IMR-90 (cell line): ENCODE measurements at regions not wholly inside any gene's neighbourhood (a gene's known extent, or its start where the extent isn't known, plus 50 kb on each side); places are given as distances from the start of the nearest gene placed in this dataset.

Experiments
- ATAC-seq: fragments of 200-7000 bp; cut with Tn5 transposase; 2 replicates; pipeline ENCODE4 v1.9.1; 2020; ENCODE audit warnings: low read depth, mild to moderate bottlenecking, moderate library complexity
- BruUV-seq: library from RNA; stranded (reverse); fragments of 400-500 nt; replicated peaks from 2 replicates; lab custom pipeline; 2021; lab: Mats Ljungman, UMichigan
- CTCF ChIA-PET: fragments of 300-600 bp; formaldehyde crosslinking; extraction: SDS; loops from one replicate; lab custom pipeline; 2021; ENCODE audit warnings: antibody characterized with exemption; lab: Yijun Ruan, JAX
- POLR2A ChIA-PET: fragments of 300-600 bp; sonication (Branson Sonifier 250); formaldehyde crosslinking; loops from one replicate; lab custom pipeline; 2022; ENCODE audit warnings: antibody characterized with exemption; ENCODE audit not compliant: unreplicated experiment; lab: Charles Lee
- DNase-seq: peaks from one replicate; pipeline ENCODE4 v3.0.0; 2013
- H2AFZ ChIP-seq: replicated peaks from 2 replicates; pipeline ENCODE3; 2013; ENCODE audit warnings: low read length, mild to moderate bottlenecking; ENCODE audit not compliant: poor library complexity
- H2AK5ac ChIP-seq: 2 replicates; pipeline ENCODE4 v1.6.1; 2013; ENCODE audit warnings: low read depth, low read length, inconsistent platforms
- H2AK9ac ChIP-seq: replicated peaks from 2 replicates; pipeline ENCODE3; 2013; ENCODE audit warnings: mild to moderate bottlenecking, low read depth, low read length, moderate library complexity; ENCODE audit not compliant: poor library complexity
- H2BK120ac ChIP-seq: 2 replicates; pipeline ENCODE4 v1.6.1; 2013; ENCODE audit warnings: low read depth, low read length, inconsistent platforms
- H2BK15ac ChIP-seq: 3 replicates; pipeline ENCODE4 v1.6.1; 2013; ENCODE audit warnings: low read depth, low read length, inconsistent platforms
- H2BK20ac ChIP-seq: 2 replicates; pipeline ENCODE4 v1.6.1; 2013; ENCODE audit warnings: low read depth, mild to moderate bottlenecking, inconsistent platforms, low read length, moderate library complexity
- H2BK5ac ChIP-seq: 2 replicates; pipeline ENCODE4 v1.6.1; 2013; ENCODE audit warnings: mild to moderate bottlenecking, low read depth, low read length, inconsistent platforms; ENCODE audit not compliant: poor library complexity, severe bottlenecking
- H3K14ac ChIP-seq: replicated peaks from 2 replicates; pipeline ENCODE4 v1.6.1; 2013; ENCODE audit warnings: low read depth, low read length, inconsistent platforms
- H3K18ac ChIP-seq: 2 replicates; pipeline ENCODE4 v1.6.1; 2013; ENCODE audit warnings: low read depth, low read length, control low read depth
- H3K23ac ChIP-seq: 2 replicates; pipeline ENCODE4 v1.6.1; 2013; ENCODE audit warnings: low read depth, low read length, inconsistent platforms
- H3K27ac ChIP-seq: 2 replicates; pipeline ENCODE4 v1.5.1; 2013; ENCODE audit warnings: mild to moderate bottlenecking, control low read depth, low read length; ENCODE audit not compliant: insufficient read depth
- H3K27me3 ChIP-seq: 2 replicates; pipeline ENCODE4 v1.6.1; 2013; ENCODE audit warnings: low read length; ENCODE audit not compliant: control insufficient read depth, insufficient read depth
- H3K36me3 ChIP-seq: 2 replicates; pipeline ENCODE4 v1.6.1; 2013; ENCODE audit warnings: low read length, mixed read lengths; ENCODE audit not compliant: control insufficient read depth, insufficient read depth
- H3K4ac ChIP-seq: 2 replicates; pipeline ENCODE4 v1.6.1; 2013; ENCODE audit warnings: low read depth, low read length, inconsistent platforms
- H3K4me1 ChIP-seq: 2 replicates; pipeline ENCODE4 v1.6.1; 2013; ENCODE audit warnings: low read length, mixed read lengths; ENCODE audit not compliant: control insufficient read depth, insufficient read depth
- H3K4me2 ChIP-seq: 2 replicates; pipeline ENCODE4 v1.6.1; 2013; ENCODE audit warnings: low read depth, mild to moderate bottlenecking, control low read depth, low read length, moderate library complexity
- H3K4me3 ChIP-seq: 2 replicates; pipeline ENCODE4 v1.5.1; 2013; ENCODE audit warnings: low read depth, mild to moderate bottlenecking, control low read depth, low read length, moderate library complexity; ENCODE audit not compliant: insufficient read depth
- H3K56ac ChIP-seq: 2 replicates; pipeline ENCODE4 v1.6.1; 2013; ENCODE audit warnings: low read length, inconsistent platforms; ENCODE audit not compliant: insufficient read depth; ENCODE audit errors: extremely low read depth
- H3K79me1 ChIP-seq, 2 experiments: 2 replicates each; pipeline ENCODE4 v1.6.1; 2013; ENCODE audit warnings: low read length in 2 of 2, inconsistent platforms in 1 of 2, low read depth in 1 of 2
- H3K9ac ChIP-seq: 2 replicates; pipeline ENCODE4 v1.6.1; 2013; ENCODE audit warnings: low read depth, low read length, control low read depth
- H3K9me1 ChIP-seq: 2 replicates; pipeline ENCODE4 v1.6.1; 2013; ENCODE audit warnings: low read length, inconsistent platforms; ENCODE audit not compliant: insufficient read depth
- H3K9me3 ChIP-seq: 2 replicates; pipeline ENCODE4 v1.6.1; 2013; ENCODE audit warnings: low read length; ENCODE audit not compliant: control insufficient read depth, insufficient read depth
- H4K20me1 ChIP-seq: 2 replicates; pipeline ENCODE4 v1.6.1; 2013; ENCODE audit warnings: low read length, inconsistent platforms; ENCODE audit not compliant: insufficient read depth
- H4K5ac ChIP-seq: 2 replicates; pipeline ENCODE4 v1.6.1; 2013; ENCODE audit warnings: mild to moderate bottlenecking, low read depth, low read length, control low read depth
- H4K8ac ChIP-seq, 2 experiments: 2 replicates each; pipeline ENCODE4 v1.6.1; 2013; ENCODE audit warnings: low read depth in 2 of 2, low read length in 2 of 2, control low read depth in 1 of 2, inconsistent platforms in 1 of 2
- H4K91ac ChIP-seq: 2 replicates; pipeline ENCODE4 v1.6.1; 2013; ENCODE audit warnings: low read depth, low read length, inconsistent platforms; ENCODE audit not compliant: insufficient read depth
- MXI1 ChIP-seq: IDR thresholded peaks from 2 replicates; pipeline ENCODE4 v1.6.1; 2012; ENCODE audit warnings: low read depth, mild to moderate bottlenecking, low read length, moderate library complexity, borderline replicate concordance
- WGBS, 2 experiments: methylation state at CpG; one replicate each; pipeline versions ENCODE4 v1.1.5 to v1.1.7; 2013; ENCODE audit warnings: missing lambda C conversion rate in 2 of 2; ENCODE audit not compliant: insufficient read length in 1 of 2; ENCODE audit errors: extremely low coverage in 2 of 2; 5-methylcytosine and 5-hydroxymethylcytosine counted together
- dilution Hi-C: fragments of 300-500 bp; cut with HindIII; formaldehyde crosslinking; loops from one replicate; pipeline ENCODE4 v1.14.3; 2018; ENCODE audit warnings: low sequenced_read_pairs; ENCODE audit not compliant: unreplicated experiment
- in situ Hi-C: fragments of 300-500 bp; cut with MboI; formaldehyde crosslinking; loops from 3 replicates; pipeline ENCODE4 v1.14.3; 2019; ENCODE audit warnings: low sequenced_read_pairs, inconsistent platforms, mixed read lengths
- intact Hi-C: fragments of 100-400 bp; cut with micrococcal nuclease; formaldehyde crosslinking; loops from 2 replicates; pipeline ENCODE4 v1.10.0; 2022
- TF ChIP-seq, protein P1 (sequence below): fragments of 150-350 bp; IDR thresholded peaks from 2 replicates; pipeline ENCODE4 v1.6.1; 2016; ENCODE audit warnings: low read depth, mild to moderate bottlenecking, low read length, moderate library complexity, borderline replicate concordance

- dilution Hi-C loops = no loop called here
These were observed 291.2 kb downstream of the BRINP1 start for GRCh38 chr9:119078015-119078414.

More at GRCh38 chr9:119078015-119078414, 291.2 kb downstream of the BRINP1 start:
- Histone ChIP-seq H4K20me1 (no peaks in the 10 kb centered on the region), H3K36me3 (no peaks in the 10 kb centered on the region), H2AK9ac (no peak overlapping the region), H3K9me1 (no peaks in the 10 kb centered on the region), H3K18ac (no peak overlapping the region), H3K79me1 (no peaks in the 10 kb centered on the region), H3K9me3 (peaks cover 11% of the 10 kb centered on the region), H3K4me1 (no peaks in the 10 kb centered on the region), H3K23ac (no peak overlapping the region), H4K5ac (no peak overlapping the region), H2BK120ac (no peak overlapping the region), H3K9ac (no peak overlapping the region), H2BK15ac (no peak overlapping the region), H3K27me3 (no peaks in the 10 kb centered on the region), H3K4me2 (no peak overlapping the region), H3K27ac (no peak overlapping the region), H3K14ac (no peak overlapping the region), H2AFZ (no peak overlapping the region), H4K8ac (no peak overlapping the region), H4K91ac (no peak overlapping the region), H2BK5ac (no peak overlapping the region), H2AK5ac (no peak overlapping the region), H3K4me3 (no peak overlapping the region), H2BK20ac (no peak overlapping the region), H3K56ac (no peak overlapping the region), H3K4ac (no peak overlapping the region)
- in situ Hi-C loops = no loop called here
- TF ChIP-seq MXI1 = no peak
- TF ChIP-seq, protein P1, sequence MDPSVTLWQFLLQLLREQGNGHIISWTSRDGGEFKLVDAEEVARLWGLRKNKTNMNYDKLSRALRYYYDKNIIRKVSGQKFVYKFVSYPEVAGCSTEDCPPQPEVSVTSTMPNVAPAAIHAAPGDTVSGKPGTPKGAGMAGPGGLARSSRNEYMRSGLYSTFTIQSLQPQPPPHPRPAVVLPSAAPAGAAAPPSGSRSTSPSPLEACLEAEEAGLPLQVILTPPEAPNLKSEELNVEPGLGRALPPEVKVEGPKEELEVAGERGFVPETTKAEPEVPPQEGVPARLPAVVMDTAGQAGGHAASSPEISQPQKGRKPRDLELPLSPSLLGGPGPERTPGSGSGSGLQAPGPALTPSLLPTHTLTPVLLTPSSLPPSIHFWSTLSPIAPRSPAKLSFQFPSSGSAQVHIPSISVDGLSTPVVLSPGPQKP = no peak
- POLR2A ChIA-PET = no interaction called here
- DNase-seq (no peak), ATAC-seq (no peak)
- intact Hi-C loops = no loop called here
- BruUV-seq = no TSS peak
- no CpG with 5 or more reads among the region's 1 CpG for WGBS, 2 experiments
- CTCF ChIA-PET = no interaction called here
